ENCODE measurements at regions not wholly inside any gene's neighbourhood (a gene's known extent, or its start where the extent isn't known, plus 50 kb on each side); places are given as distances from the start of the nearest gene placed in this dataset.

GRCh38 chr7:41351091-41351490 is 351.8 kb downstream of the INHBA start:
- no peak for TF ChIP-seq CTCF (IDR thresholded peaks at IDR 0.05; ENCODE audit: low read depth, low read length)
- TF ChIP-seq EZH2phosphoT487 (IDR thresholded peaks at IDR 0.05; ENCODE audit: low read depth) = no peak

All from OCI-LY3 (cell line).